Endodermal cell (in vitro differentiated cells): ENCODE measurements at regions not wholly inside any gene's neighbourhood (a gene's known extent, or its start where the extent isn't known, plus 50 kb on each side); places are given as distances from the start of the nearest gene placed in this dataset.
"Not testable (repeated sequence)": the region's sequence is repeated elsewhere in the genome, so short reads cannot be mapped to it uniquely, and the experiment has no call there.

ENCODE experiments used
- DNase-seq: peaks from one replicate; pipeline ENCODE4 v3.0.0-alpha.2; 2017
- H3K27ac ChIP-seq: 2 replicates; pipeline ENCODE4 v1.5.1; 2013; ENCODE audit warnings: mild to moderate bottlenecking, low read depth, low read length, moderate library complexity
- H3K27me3 ChIP-seq: 2 replicates; pipeline ENCODE4 v1.6.1; 2013; ENCODE audit warnings: mild to moderate bottlenecking, low read length, moderate library complexity; ENCODE audit not compliant: insufficient read depth, control insufficient read depth, poor library complexity, severe bottlenecking
- H3K36me3 ChIP-seq: 2 replicates; pipeline ENCODE4 v1.7.0; 2013; ENCODE audit warnings: mild to moderate bottlenecking, low read length, moderate library complexity; ENCODE audit not compliant: control insufficient read depth, insufficient read depth
- H3K4me1 ChIP-seq: one replicate; pipeline ENCODE4 v1.7.0; 2013; ENCODE audit warnings: low read length; ENCODE audit not compliant: control insufficient read depth, insufficient read depth
- H3K4me3 ChIP-seq: 2 replicates; pipeline ENCODE4 v1.5.1; 2013; ENCODE audit warnings: mild to moderate bottlenecking, low read length, moderate library complexity
- H3K9ac ChIP-seq: 2 replicates; pipeline ENCODE4 v1.6.1; 2013; ENCODE audit warnings: mild to moderate bottlenecking, low read length, moderate library complexity; ENCODE audit not compliant: poor library complexity, severe bottlenecking; ENCODE audit errors: extremely low read depth
- H3K9me3 ChIP-seq: 2 replicates; pipeline ENCODE4 v1.6.1; 2013; ENCODE audit warnings: mild to moderate bottlenecking, low read length, moderate library complexity; ENCODE audit not compliant: control insufficient read depth
- H3K27ac Mint-ChIP-seq: 2 replicates; pipeline ENCODE4 v1.8.0; 2020; ENCODE audit warnings: mixed read lengths
- H3K27me3 Mint-ChIP-seq: 2 replicates; pipeline ENCODE4 v1.8.0; 2021; ENCODE audit warnings: mild to moderate bottlenecking, mixed read lengths; ENCODE audit not compliant: insufficient read depth
- H3K36me3 Mint-ChIP-seq: 2 replicates; pipeline ENCODE4 v1.8.0; 2020; ENCODE audit warnings: low read depth, mixed read lengths
- H3K4me1 Mint-ChIP-seq: 2 replicates; pipeline ENCODE4 v1.8.0; 2020; ENCODE audit warnings: mixed read lengths
- H3K4me3 Mint-ChIP-seq: 2 replicates; pipeline ENCODE4 v1.8.0; 2020; ENCODE audit warnings: mild to moderate bottlenecking, moderate library complexity, mixed read lengths
- H3K9me3 Mint-ChIP-seq: 2 replicates; pipeline ENCODE4 v1.8.0; 2020; ENCODE audit warnings: mild to moderate bottlenecking, mixed read lengths
- CTCF ChIP-seq: fragments of 200-600 bp; sonication (generic); conservative IDR thresholded peaks from 2 replicates; pipeline ENCODE4 v1.5.0; 2021; ENCODE audit warnings: antibody characterized with exemption, mild to moderate bottlenecking
- WGBS, 2 experiments: methylation state at CpG; one replicate each; pipeline versions ENCODE4 v1.1.5 to v1.1.7; 2013; ENCODE audit warnings: missing lambda C conversion rate in 2 of 2, mixed read lengths in 1 of 2; ENCODE audit not compliant: insufficient coverage in 1 of 2, insufficient read length in 1 of 2; 5-methylcytosine and 5-hydroxymethylcytosine counted together

DNA sequence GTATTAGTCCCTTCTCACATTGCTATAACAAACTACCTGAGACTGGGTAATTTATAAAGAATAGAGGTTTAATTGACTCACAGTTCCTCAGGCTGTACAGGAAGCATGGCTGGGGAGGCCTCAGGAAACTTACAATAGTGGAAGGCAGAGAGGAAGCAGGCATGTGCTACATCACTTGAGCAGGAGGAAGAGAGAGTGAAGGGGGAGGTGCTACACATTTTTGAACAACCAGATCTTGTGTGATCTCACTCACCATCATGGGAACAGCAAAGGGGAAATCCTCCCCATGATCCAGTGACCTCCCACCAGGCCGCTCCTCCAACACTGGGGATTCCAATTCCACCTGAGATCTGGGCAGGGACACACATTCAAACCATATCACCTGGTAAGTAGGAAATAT, 630.6 kb downstream of the QKI start:
- no peaks in the 10 kb centered on the region for H3K36me3 ChIP-seq
- TF ChIP-seq CTCF = no peak
- no peak overlapping the region for H3K27ac ChIP-seq
- DNase-seq = no peak
- no peaks in the 10 kb centered on the region for H3K4me1 ChIP-seq
- no peak overlapping the region for H3K9ac ChIP-seq
- Mint-ChIP-seq H3K27ac (no peak overlapping the region), H3K4me3 (no peak overlapping the region), H3K9me3 (peaks cover 10% of the 10 kb centered on the region), H3K4me1 (no peaks in the 10 kb centered on the region), H3K27me3 (no peaks in the 10 kb centered on the region), H3K36me3 (no peaks in the 10 kb centered on the region)
- WGBS, 2 experiments = 67 to 93% methylated on average over 1 of the region's 1 CpG
- H3K27me3 ChIP-seq = no peaks in the 10 kb centered on the region
- no peak overlapping the region for H3K4me3 ChIP-seq
- no peaks in the 10 kb centered on the region for H3K9me3 ChIP-seq

DNA sequence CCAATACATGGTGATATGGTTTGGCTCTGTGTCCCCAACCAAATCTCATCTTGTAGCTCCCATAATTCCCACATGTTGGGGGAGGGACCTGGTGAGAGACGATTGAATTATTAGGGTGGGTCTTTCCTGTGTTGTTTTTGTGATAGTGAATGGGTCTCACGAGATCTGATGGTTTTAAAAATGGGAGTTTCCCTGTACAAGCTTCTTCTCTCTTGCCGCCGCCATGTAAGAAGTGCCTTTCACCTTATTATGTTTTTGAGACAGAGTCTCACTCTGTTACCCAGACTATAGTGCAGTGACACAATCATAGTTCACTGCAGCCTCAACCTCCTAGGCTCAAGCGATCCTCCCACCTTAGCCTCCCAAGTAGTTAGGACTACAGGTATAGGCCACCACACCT, 629.1 kb downstream of the QKI start:
- H3K4me3 Mint-ChIP-seq, H3K4me3 ChIP-seq, H3K36me3 ChIP-seq, H3K36me3 Mint-ChIP-seq, H3K4me1 ChIP-seq, H3K9me3 ChIP-seq, H3K27ac ChIP-seq, H3K9ac ChIP-seq, H3K27me3 ChIP-seq, H3K4me1 Mint-ChIP-seq, H3K27ac Mint-ChIP-seq, H3K27me3 Mint-ChIP-seq, DNase-seq: not testable (repeated sequence)
- 84 to 95% methylated on average over 3 to 5 of the region's 5 CpGs for WGBS, 2 experiments
- H3K9me3 Mint-ChIP-seq = peaks cover 10% of the 10 kb centered on the region

- no peaks in the 10 kb centered on the region for H3K4me1 Mint-ChIP-seq
Observed at GRCh38 chr6:164042212-164042611, 627.7 kb downstream of the QKI start.

More at GRCh38 chr6:164042212-164042611, 627.7 kb downstream of the QKI start:
- no peaks in the 10 kb centered on the region for H3K9me3 ChIP-seq
- DNase-seq = no peak
- no peak overlapping the region for H3K4me3 Mint-ChIP-seq
- H3K27me3 Mint-ChIP-seq = no peaks in the 10 kb centered on the region
- H3K4me1 ChIP-seq = no peaks in the 10 kb centered on the region
- peaks cover 10% of the 10 kb centered on the region for H3K9me3 Mint-ChIP-seq
- no peak overlapping the region for H3K9ac ChIP-seq
- H3K36me3 ChIP-seq = no peaks in the 10 kb centered on the region
- WGBS, 2 experiments = 82 to 91% methylated on average over 5 of the region's 5 CpGs
- H3K4me3 ChIP-seq = no peak overlapping the region
- no peak for TF ChIP-seq CTCF
- H3K27ac Mint-ChIP-seq = no peak overlapping the region
- H3K27ac ChIP-seq = no peak overlapping the region
- H3K36me3 Mint-ChIP-seq = no peaks in the 10 kb centered on the region
- no peaks in the 10 kb centered on the region for H3K27me3 ChIP-seq
